SK-N-SH treated with all-trans-retinoic acid at 6 μM for 48 hours (cell line): ENCODE measurements at regions not wholly inside any gene's neighbourhood (a gene's known extent, or its start where the extent isn't known, plus 50 kb on each side); places are given as distances from the start of the nearest gene placed in this dataset.

Experiments
- ATAC-seq: fragments of 200-7000 bp; cut with Tn5 transposase; 3 replicates; pipeline ENCODE4 v1.9.1; 2020; ENCODE audit warnings: mild to moderate bottlenecking, moderate library complexity
- ARNTL ChIP-seq: fragments of 450-650 bp; formaldehyde crosslinking; IDR thresholded peaks from 2 replicates; pipeline ENCODE4 v1.5.0; 2020; ENCODE audit warnings: low read depth, mild to moderate bottlenecking, moderate library complexity, borderline replicate concordance
- BACH2 ChIP-seq: fragments of 250-450 bp; sonication (Bioruptor Pico); IDR thresholded peaks from 2 replicates; pipeline ENCODE4 v1.9.0; 2021; ENCODE audit warnings: mild to moderate bottlenecking, borderline replicate concordance
- CSDC2 ChIP-seq: fragments of 250-450 bp; sonication (Bioruptor Pico); IDR thresholded peaks from 2 replicates; pipeline ENCODE4 v1.5.0; 2020; ENCODE audit warnings: mild to moderate bottlenecking, moderate library complexity
- CSRNP3 ChIP-seq: fragments of 250-450 bp; sonication (Bioruptor Pico); IDR thresholded peaks from 2 replicates; pipeline ENCODE4 v1.5.1; 2021; ENCODE audit warnings: mild to moderate bottlenecking, moderate library complexity
- ESRRG ChIP-seq: fragments of 250-450 bp; sonication (Bioruptor Pico); IDR thresholded peaks from 2 replicates; pipeline ENCODE4 v1.6.1; 2021; ENCODE audit warnings: mild to moderate bottlenecking
- ISL1 ChIP-seq: fragments of 250-450 bp; sonication (Bioruptor Pico); IDR thresholded peaks from 2 replicates; pipeline ENCODE4 v2.1.2; 2022; ENCODE audit warnings: mild to moderate bottlenecking, moderate library complexity
- PATZ1 ChIP-seq: fragments of 250-450 bp; sonication (Bioruptor Pico); IDR thresholded peaks from 2 replicates; pipeline ENCODE4 v1.8.0; 2020; ENCODE audit warnings: mild to moderate bottlenecking, moderate library complexity, borderline replicate concordance
- PPARA ChIP-seq: fragments of 250-450 bp; sonication (Bioruptor Pico); IDR thresholded peaks from 2 replicates; pipeline ENCODE4 v1.5.0; 2020; ENCODE audit warnings: mild to moderate bottlenecking, borderline replicate concordance
- SNAI2 ChIP-seq: fragments of 250-450 bp; sonication (Bioruptor Pico); IDR thresholded peaks from 2 replicates; pipeline ENCODE4 v1.5.0; 2020; ENCODE audit warnings: mild to moderate bottlenecking, moderate library complexity
- TCF4 ChIP-seq: fragments of 250-450 bp; sonication (Bioruptor Pico); IDR thresholded peaks from 2 replicates; pipeline ENCODE4 v1.8.0; 2021; ENCODE audit warnings: mild to moderate bottlenecking, moderate library complexity, borderline replicate concordance
- TOX ChIP-seq: fragments of 250-450 bp; sonication (Bioruptor Pico); IDR thresholded peaks from 2 replicates; pipeline ENCODE4 v1.8.0; 2021; ENCODE audit warnings: mild to moderate bottlenecking, moderate library complexity, borderline replicate concordance
- TSHZ2 ChIP-seq: fragments of 250-450 bp; sonication (Bioruptor Pico); IDR thresholded peaks from 2 replicates; pipeline ENCODE4 v1.5.0; 2020; ENCODE audit warnings: mild to moderate bottlenecking, moderate library complexity
- ZC3H10 ChIP-seq: fragments of 250-450 bp; sonication (Bioruptor Pico); IDR thresholded peaks from 2 replicates; pipeline ENCODE4 v1.5.1; 2021; ENCODE audit warnings: mild to moderate bottlenecking, moderate library complexity
- ZFP3 ChIP-seq: fragments of 250-450 bp; sonication (Bioruptor Pico); IDR thresholded peaks from 2 replicates; pipeline ENCODE4 v1.5.0; 2020; ENCODE audit warnings: mild to moderate bottlenecking, moderate library complexity
- ZFP30 ChIP-seq: fragments of 450-650 bp; formaldehyde crosslinking; IDR thresholded peaks from 2 replicates; pipeline ENCODE4 v1.5.0; 2022; ENCODE audit warnings: mild to moderate bottlenecking, moderate library complexity
- ZNF565 ChIP-seq: fragments of 450-650 bp; formaldehyde crosslinking; conservative IDR thresholded peaks from 2 replicates; pipeline ENCODE4 v1.5.0; 2020; ENCODE audit warnings: low read depth, mild to moderate bottlenecking, moderate library complexity
- ZNF8 ChIP-seq: fragments of 450-650 bp; formaldehyde crosslinking; IDR thresholded peaks from 2 replicates; pipeline ENCODE4 v1.5.0; 2020; ENCODE audit warnings: mild to moderate bottlenecking, moderate library complexity
- TF ChIP-seq, protein P1 (sequence below): fragments of 250-450 bp; sonication (Bioruptor Pico); IDR thresholded peaks from 2 replicates; pipeline ENCODE4 v1.8.0; 2021; ENCODE audit warnings: low read depth, mild to moderate bottlenecking, moderate library complexity, borderline replicate concordance

DNA sequence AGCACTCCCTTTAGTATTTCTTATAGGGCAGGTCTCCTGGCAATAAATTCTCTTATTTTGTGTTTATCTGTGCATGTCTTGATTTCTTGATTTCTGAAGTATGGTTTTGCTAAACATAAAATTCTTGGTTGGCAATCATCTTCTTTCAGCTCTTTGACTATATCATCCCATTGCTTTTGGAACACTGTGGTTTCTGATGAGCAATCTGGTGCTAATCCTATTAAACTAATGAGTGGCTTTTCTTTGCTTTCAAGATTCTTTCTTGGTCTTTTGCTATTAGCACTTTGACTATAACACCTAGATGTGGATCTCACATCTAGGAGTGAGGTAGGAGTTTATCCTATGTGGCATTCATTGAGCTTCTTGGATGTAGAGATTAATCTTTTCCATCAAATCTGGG lies 120.7 kb upstream of the MED13L start:
- no peak for ATAC-seq
- TF ChIP-seq CSDC2 (CRISPR knock-in tag) (no peak), ZFP30 (CRISPR knock-in tag) (no peak), BACH2 (CRISPR knock-in tag) (no peak), ARNTL (CRISPR knock-in tag) (no peak)

DNA sequence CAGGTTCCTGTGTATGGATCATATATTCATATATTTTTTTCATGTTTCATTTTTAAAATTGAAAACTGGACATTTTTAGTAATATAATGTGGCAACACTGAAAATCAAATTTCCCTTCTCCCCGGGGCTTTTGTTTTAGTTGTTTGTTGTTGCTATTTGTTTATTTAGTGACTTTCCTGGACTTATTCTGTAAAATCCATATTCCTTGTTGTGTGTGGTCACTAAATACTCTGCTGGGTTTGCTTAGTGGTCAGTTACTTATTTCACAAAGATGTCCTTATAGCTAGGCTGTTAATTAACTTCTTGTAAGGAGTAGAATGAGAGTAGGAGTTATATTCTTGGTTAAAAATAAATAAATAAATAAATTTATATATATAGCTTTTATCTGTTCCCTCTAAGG lies 121.6 kb upstream of the MED13L start:
- TF ChIP-seq CSRNP3 (CRISPR knock-in tag) (no peak), SNAI2 (no peak), PATZ1 (CRISPR knock-in tag) (no peak), PPARA (CRISPR knock-in tag) (no peak), TSHZ2 (CRISPR knock-in tag) (no peak), BACH2 (CRISPR knock-in tag) (no peak), ZNF8 (CRISPR knock-in tag) (no peak)
- ATAC-seq: no peak

DNA sequence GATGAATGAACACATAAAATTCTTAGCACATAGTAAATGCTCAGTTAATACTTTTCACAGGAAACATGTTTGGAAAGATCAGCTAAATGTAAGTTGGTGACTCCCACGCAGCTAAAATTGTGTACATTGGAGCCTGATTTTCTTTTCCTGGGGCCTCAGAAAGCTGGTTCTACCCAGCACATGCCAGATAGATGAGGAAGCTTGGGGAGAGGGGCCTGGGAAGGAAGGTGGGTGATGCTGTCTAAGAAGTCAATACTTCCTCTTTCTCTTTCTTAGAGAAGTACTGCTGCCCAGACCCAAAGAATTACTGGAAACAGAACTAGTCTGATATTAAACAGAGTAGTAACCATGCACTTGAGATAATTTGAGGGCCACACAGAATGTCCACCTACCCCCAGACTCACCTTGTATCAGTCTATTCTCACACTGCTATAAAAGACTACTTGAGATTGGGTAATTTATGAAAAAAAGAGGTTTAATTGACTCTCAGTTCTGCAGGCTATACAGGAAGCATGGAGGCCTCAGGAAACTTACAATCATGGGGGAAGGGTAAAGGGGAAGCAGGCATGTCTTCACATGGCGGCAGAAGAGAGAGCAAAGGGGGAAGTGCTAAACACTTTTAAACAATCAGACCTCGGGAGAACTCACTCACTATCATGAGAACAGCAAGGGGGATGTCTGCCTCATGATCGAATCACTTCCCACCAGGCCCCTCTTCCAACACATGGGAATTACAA lies 123.3 kb upstream of the MED13L start:
- TF ChIP-seq CSDC2 (CRISPR knock-in tag) (no peak), ZNF565 (CRISPR knock-in tag) (no peak), SNAI2 (no peak), TOX (CRISPR knock-in tag) (no peak), PPARA (CRISPR knock-in tag) (no peak), ARNTL (CRISPR knock-in tag) (no peak), ESRRG (no peak), ISL1 (CRISPR knock-in tag) (no peak), PATZ1 (CRISPR knock-in tag) (no peak), ZFP30 (CRISPR knock-in tag) (no peak), TCF4 (CRISPR knock-in tag) (no peak), ZC3H10 (no peak), TSHZ2 (CRISPR knock-in tag) (no peak), ZFP3 (no peak)
- TF ChIP-seq, protein P1, sequence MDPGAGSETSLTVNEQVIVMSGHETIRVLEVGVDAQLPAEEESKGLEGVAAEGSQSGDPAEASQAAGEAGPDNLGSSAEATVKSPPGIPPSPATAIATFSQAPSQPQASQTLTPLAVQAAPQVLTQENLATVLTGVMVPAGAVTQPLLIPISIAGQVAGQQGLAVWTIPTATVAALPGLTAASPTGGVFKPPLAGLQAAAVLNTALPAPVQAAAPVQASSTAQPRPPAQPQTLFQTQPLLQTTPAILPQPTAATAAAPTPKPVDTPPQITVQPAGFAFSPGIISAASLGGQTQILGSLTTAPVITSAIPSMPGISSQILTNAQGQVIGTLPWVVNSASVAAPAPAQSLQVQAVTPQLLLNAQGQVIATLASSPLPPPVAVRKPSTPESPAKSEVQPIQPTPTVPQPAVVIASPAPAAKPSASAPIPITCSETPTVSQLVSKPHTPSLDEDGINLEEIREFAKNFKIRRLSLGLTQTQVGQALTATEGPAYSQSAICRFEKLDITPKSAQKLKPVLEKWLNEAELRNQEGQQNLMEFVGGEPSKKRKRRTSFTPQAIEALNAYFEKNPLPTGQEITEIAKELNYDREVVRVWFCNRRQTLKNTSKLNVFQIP (CRISPR knock-in tag): no peak
- ATAC-seq: no peak
